IgD-negative memory B cell (primary cell): ENCODE measurements at regions not wholly inside any gene's neighbourhood (a gene's known extent, or its start where the extent isn't known, plus 50 kb on each side); places are given as distances from the start of the nearest gene placed in this dataset.

Experiments
- H3K27ac Mint-ChIP-seq, 3 donors: one replicate each; pipeline ENCODE4 v1.8.0; 2020 to 2022; ENCODE audit warnings: mild to moderate bottlenecking in 3 of 3, mixed read lengths in 3 of 3, moderate library complexity in 1 of 3
- H3K27me3 Mint-ChIP-seq: one replicate; pipeline ENCODE4 v1.8.0; 2021; ENCODE audit warnings: mixed read lengths
- H3K36me3 Mint-ChIP-seq: one replicate; pipeline ENCODE4 v1.8.0; 2020; ENCODE audit warnings: mild to moderate bottlenecking, mixed read lengths
- H3K4me1 Mint-ChIP-seq, 3 donors: one replicate each; pipeline ENCODE4 v1.8.0; 2020 to 2022; ENCODE audit warnings: mixed read lengths in 3 of 3, mild to moderate bottlenecking in 1 of 3
- H3K4me3 Mint-ChIP-seq, 4 donors: one replicate each; pipeline ENCODE4 v1.8.0; 2020 to 2022; ENCODE audit warnings: mild to moderate bottlenecking in 4 of 4, mixed read lengths in 4 of 4, moderate library complexity in 3 of 4
- H3K9me3 Mint-ChIP-seq, 3 donors: one replicate each; pipeline ENCODE4 v1.8.0; 2020 to 2021; ENCODE audit warnings: mixed read lengths in 3 of 3, mild to moderate bottlenecking in 1 of 3

DNA sequence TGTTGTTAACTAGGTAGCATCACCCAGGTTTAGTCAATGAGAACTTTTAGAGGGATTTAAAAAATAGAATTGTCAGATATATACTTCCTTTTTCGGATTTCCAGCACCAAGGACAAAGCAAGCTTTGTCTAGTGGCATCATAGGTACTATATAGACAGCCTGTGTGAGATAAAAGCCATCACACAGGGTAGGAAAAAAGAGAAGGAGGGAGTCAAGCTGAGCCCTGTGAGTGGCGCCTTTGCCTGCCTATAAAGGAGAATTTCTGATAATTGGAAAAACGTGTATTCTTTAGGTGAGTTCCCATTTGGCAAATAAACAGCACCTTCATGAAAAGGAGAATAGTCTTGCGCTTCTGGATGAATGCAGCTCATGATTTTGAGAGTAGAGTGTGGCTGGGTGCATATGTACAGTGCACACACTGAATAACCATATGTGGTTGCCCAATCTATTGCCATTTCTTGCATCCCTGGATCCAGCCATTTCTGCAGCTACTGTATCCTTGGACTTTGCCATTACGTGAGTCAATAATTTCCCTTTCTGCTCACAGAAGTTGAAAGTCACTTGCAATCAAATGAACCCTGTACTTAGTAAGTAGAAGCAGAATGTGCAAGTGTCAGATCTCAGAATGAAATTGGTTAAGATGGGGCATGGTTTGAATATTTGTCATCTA, 559.9 kb upstream of the MEX3C start:
- Mint-ChIP-seq H3K4me1 (peaks cover 0 to 1% (median 0%) of the 10 kb centered on the region in 3 donors), H3K27me3 (no peaks in the 10 kb centered on the region), H3K36me3 (no peaks in the 10 kb centered on the region), H3K27ac (no peak overlapping the region), H3K4me3 (no peak overlapping the region), H3K9me3 (peaks cover 0 to 1% (median 1%) of the 10 kb centered on the region in 3 donors)

DNA sequence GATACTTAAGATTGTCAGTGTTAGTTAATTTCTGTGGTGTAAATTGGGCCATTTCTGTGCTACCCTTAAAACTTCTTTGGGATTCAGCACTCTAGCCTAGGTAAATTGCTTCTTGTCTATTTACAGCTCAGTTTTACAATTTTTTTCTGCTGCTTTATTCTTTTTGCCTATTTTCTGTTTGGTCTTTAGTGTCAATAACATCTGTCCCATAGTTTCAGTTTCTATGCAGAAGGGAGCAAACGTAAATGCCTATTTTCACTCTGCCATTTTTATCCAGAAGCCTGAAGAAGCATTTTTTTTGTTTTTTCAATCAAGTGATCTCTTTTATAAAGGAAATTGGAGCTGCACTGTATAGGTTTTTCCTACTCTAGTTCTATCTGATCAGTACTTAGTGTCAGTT, 564.9 kb upstream of the MEX3C start:
- H3K27me3 Mint-ChIP-seq, result no peaks in the 10 kb centered on the region
- peaks cover 0 to 2% (median 1%) of the 10 kb centered on the region in 3 donors for H3K9me3 Mint-ChIP-seq
- H3K36me3 Mint-ChIP-seq, result no peaks in the 10 kb centered on the region
- H3K4me3 Mint-ChIP-seq, result no peak overlapping the region
- peaks cover 0 to 2% (median 1%) of the 10 kb centered on the region in 3 donors for H3K4me1 Mint-ChIP-seq
- H3K27ac Mint-ChIP-seq, result no peak overlapping the region

DNA sequence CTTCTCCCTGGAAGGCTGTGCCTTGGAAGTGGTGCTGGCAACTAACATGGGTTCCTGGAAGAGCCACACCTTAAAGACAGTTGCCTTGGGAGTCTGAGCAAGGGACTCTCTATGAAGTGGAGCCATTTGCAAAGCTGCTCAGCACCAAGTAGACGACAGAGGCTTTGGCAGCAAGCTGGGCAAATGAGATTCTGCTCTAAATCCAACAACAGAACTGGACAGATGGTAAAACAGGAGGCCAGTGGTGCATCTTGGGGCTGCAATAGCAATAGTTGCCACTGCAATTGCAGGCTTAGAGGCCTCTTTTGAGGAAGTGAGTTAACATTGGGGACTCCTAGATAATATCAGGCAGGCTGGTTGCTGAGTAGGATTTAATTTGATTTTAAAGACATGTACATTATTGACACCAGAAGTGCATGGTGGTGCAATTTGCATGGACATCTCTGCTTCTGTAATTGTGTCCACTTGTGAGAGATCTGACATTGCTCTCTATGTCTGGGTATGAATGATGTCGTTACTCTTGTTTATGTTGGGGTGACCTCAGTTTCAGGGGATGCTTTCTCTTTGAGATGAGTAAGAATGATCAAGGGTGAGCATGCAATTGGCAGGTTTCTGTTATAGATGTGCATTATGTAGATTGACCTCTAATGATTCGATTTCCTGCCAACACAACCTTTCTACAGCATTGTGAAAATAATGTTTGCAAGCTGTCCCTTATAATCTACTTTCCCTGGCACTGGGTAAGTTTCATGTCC, 568.3 kb upstream of the MEX3C start:
- no peaks in the 10 kb centered on the region for H3K36me3 Mint-ChIP-seq
- no peaks in the 10 kb centered on the region for H3K27me3 Mint-ChIP-seq
- H3K27ac Mint-ChIP-seq, result no peak overlapping the region
- H3K4me3 Mint-ChIP-seq, result no peak overlapping the region
- H3K4me1 Mint-ChIP-seq, result peaks cover 0 to 2% (median 1%) of the 10 kb centered on the region in 3 donors
- peaks cover 0 to 4% (median 2%) of the 10 kb centered on the region in 3 donors for H3K9me3 Mint-ChIP-seq

DNA sequence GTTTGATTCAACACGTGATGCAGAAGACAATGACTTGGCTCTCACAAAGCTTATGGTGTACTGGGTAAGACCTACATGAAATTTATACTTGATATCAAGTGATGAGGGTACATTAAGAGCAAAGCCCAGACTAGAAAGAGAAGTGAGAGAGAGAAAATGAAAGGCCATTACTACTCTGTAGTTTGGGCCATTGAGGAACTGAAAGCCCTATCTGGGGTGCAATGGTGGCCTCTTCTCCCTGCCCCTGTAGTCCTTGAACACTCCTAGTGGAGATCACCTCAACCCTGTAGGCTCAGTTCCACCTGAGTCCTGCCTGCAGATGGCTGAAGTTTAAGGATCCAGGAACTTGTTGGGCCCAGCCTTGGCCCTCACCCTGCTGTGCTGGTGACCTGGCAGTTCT, 569.8 kb upstream of the MEX3C start:
- H3K27me3 Mint-ChIP-seq, result peaks cover 1% of the 10 kb centered on the region
- no peak overlapping the region for H3K27ac Mint-ChIP-seq
- peaks cover 0 to 1% (median 1%) of the 10 kb centered on the region in 3 donors for H3K4me1 Mint-ChIP-seq
- no peak overlapping the region for H3K4me3 Mint-ChIP-seq
- peaks cover 0 to 4% (median 1%) of the 10 kb centered on the region in 3 donors for H3K9me3 Mint-ChIP-seq
- H3K36me3 Mint-ChIP-seq, result no peaks in the 10 kb centered on the region

DNA sequence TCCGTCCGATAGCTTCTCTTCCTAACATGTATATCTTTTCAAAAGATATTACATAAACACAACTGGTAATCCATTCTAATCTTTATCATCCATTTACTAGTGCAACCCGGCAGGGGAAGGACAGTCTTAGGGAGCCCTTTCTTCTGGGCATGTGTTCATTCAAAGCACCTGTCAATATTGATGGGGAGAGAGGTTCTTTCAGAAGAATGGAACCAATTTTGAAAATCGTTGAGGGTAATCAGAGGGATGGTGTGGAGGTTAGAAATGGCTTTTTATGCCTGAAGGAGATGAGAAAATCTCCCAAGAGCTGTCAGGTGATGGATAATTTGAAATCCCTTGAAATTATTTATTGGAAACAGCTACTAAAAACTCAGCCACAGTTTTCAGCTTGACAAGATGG, 561.9 kb upstream of the DCC start:
- H3K9me3 Mint-ChIP-seq, result peaks cover 0 to 5% (median 1%) of the 10 kb centered on the region in 3 donors
- no peaks in the 10 kb centered on the region for H3K4me1 Mint-ChIP-seq
- peaks cover 2% of the 10 kb centered on the region for H3K27me3 Mint-ChIP-seq
- H3K27ac Mint-ChIP-seq, result no peak overlapping the region
- peak overlapping the region in 1 of 4 donors; percentile 29 for H3K4me3 Mint-ChIP-seq
- peaks cover 3% of the 10 kb centered on the region for H3K36me3 Mint-ChIP-seq

DNA sequence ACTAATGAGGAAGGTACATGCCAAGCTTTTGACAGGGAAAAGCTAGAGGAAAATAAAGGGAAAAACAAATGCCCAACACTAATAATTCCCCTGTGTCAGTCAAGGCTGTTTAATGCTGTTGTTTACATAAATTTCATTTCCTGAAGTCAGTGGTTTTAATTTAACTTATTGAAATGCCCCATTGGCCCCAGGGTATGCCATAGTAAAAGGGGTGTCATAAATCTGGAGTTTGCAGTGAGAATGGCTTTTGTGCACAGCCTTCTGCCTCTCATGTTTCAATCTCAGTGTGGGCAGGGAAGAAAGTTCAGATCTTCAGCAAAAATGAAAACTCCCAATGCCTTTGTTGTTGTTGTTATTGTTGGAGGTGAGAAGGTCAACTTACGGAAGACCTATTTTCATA, 550.1 kb upstream of the DCC start:
- H3K27ac Mint-ChIP-seq, result no peak overlapping the region
- no peak overlapping the region for H3K4me3 Mint-ChIP-seq
- H3K36me3 Mint-ChIP-seq, result peaks cover 1% of the 10 kb centered on the region
- no peaks in the 10 kb centered on the region for H3K27me3 Mint-ChIP-seq
- H3K4me1 Mint-ChIP-seq, result no peaks in the 10 kb centered on the region
- H3K9me3 Mint-ChIP-seq, result peaks cover 0 to 3% (median 3%) of the 10 kb centered on the region in 3 donors

DNA sequence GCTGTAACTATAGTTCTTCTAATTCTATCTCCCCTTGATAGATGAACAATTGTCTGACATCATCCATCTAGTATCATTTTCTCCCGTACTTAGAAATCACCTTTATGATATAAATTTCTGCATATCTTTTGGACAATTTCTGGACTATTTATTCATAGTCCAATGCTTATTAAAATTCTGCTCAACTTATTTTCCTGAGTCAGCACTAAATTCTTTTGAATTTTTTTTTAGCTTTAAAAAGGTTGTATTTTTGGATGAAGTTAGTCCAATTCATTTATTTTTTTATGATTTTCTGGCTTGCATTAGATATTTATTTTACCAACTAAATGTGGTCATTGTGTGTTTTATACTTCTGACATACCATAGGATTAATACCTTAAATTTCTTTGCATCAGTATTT, 538.5 kb upstream of the DCC start:
- Mint-ChIP-seq H3K4me3 (no peak overlapping the region), H3K27me3 (no peaks in the 10 kb centered on the region), H3K9me3 (no peaks in the 10 kb centered on the region), H3K4me1 (no peaks in the 10 kb centered on the region), H3K36me3 (no peaks in the 10 kb centered on the region), H3K27ac (no peak overlapping the region)

DNA sequence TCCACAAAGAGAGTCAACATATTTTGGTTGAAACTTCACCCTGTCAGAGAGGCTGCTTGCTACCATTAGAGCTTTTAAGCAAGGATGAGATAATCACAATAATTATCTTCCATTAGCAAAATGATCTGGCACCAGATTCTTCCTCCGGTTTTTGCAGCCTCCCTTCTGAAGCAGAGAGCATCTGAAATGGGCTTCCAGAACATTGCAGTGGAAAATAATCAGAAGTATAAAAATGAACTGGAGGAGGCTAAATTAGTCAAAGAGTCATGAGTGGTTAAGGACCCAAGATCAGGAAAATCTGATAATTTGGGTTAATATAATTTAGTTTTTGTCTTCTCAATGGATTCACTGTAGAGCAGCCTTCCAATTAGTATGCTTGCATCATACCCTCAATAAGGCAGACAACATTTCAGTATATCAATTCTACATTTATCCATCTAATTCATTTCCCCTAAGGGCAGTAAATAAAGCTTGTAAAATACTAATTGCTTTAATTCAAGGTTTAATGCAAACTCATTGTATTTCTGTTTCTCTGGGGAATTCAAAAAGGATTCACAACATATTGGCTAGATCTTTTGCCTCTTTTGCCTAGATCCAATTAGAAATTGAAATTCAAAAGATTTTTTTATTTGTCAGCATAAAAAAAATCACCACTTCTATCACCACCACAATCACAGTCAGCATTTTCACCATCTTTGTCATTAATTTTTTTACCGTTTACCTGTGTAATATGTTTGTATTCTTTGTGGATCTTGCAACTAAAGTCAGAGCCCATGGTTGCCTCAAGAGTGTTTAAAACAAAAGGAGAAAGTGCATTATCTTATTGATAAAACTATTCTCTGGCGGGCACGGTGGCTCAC, 537.2 kb upstream of the DCC start:
- Mint-ChIP-seq H3K4me1 (no peaks in the 10 kb centered on the region), H3K4me3 (no peak overlapping the region), H3K36me3 (no peaks in the 10 kb centered on the region), H3K27ac (no peak overlapping the region), H3K27me3 (no peaks in the 10 kb centered on the region), H3K9me3 (no peaks in the 10 kb centered on the region)

DNA sequence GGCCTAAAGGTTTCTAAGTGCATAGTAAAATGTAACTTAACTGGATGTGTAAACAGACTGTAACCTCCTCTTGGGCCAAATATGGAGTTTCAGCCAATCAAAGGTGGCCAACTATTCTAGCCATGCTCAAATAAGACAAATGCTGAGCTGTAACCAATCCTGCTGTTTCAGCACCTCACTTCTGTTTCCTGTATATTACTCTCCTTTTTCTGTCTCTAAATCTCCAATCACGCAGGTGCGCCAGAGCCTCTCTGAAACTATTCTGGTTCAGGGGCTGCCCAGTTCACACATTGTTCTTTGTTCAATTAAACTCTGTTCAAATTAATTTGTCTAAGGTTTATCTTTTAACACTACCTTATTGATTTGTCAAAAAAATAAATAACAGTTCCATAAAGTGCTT, 532.7 kb upstream of the DCC start:
- no peaks in the 10 kb centered on the region for H3K27me3 Mint-ChIP-seq
- H3K4me1 Mint-ChIP-seq, result no peaks in the 10 kb centered on the region
- H3K9me3 Mint-ChIP-seq, result peaks cover 0 to 2% (median 0%) of the 10 kb centered on the region in 3 donors
- H3K4me3 Mint-ChIP-seq, result no peak overlapping the region
- no peak overlapping the region for H3K27ac Mint-ChIP-seq
- H3K36me3 Mint-ChIP-seq, result no peaks in the 10 kb centered on the region

DNA sequence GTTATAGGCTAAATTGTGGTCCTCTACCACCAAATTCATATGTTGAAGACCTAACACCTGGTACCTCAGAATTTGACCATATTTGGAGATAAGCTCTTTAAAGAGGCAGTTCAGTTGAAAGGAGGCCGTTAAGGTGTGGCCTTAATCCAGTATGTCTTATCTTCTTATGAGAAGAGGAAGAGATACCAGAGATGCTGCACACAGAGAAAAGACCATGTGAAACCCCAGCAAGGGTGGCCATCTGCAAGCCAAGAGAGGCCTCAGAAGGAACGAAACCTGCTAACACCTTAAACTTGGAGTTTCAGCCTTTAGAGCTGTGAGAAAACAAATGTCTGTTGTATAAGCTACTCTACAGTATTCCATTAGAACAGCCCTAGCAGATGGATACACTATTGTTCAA, 528.1 kb upstream of the DCC start:
- Mint-ChIP-seq H3K36me3 (no peaks in the 10 kb centered on the region), H3K4me1 (no peaks in the 10 kb centered on the region), H3K4me3 (no peak overlapping the region), H3K27me3 (no peaks in the 10 kb centered on the region), H3K9me3 (peaks cover 0 to 2% (median 0%) of the 10 kb centered on the region in 3 donors), H3K27ac (peak overlapping the region in 1 of 3 donors; percentile 21)

DNA sequence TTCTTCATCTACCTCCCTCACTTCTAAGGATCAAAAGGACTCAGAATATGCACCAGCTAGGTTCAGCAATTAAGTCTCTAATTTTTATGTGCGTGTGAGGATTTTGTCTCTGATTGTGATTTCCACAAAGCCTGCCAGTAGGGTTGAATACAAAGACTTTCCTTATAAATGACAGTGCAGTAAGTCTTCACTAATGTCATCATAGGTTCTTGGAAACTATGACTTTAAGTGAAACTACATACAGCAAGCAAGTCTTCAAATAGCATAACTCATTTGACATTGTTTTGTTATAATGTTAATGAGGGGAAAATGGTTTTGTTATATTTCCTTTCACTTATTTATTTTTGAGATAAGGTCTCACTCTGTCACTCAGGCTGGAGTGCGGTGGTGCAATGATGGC, 526.3 kb upstream of the DCC start:
- H3K4me3 Mint-ChIP-seq, result no peak overlapping the region
- peaks cover 0 to 2% (median 0%) of the 10 kb centered on the region in 3 donors for H3K9me3 Mint-ChIP-seq
- no peak overlapping the region for H3K27ac Mint-ChIP-seq
- H3K36me3 Mint-ChIP-seq, result no peaks in the 10 kb centered on the region
- H3K27me3 Mint-ChIP-seq, result no peaks in the 10 kb centered on the region
- H3K4me1 Mint-ChIP-seq, result no peaks in the 10 kb centered on the region

DNA sequence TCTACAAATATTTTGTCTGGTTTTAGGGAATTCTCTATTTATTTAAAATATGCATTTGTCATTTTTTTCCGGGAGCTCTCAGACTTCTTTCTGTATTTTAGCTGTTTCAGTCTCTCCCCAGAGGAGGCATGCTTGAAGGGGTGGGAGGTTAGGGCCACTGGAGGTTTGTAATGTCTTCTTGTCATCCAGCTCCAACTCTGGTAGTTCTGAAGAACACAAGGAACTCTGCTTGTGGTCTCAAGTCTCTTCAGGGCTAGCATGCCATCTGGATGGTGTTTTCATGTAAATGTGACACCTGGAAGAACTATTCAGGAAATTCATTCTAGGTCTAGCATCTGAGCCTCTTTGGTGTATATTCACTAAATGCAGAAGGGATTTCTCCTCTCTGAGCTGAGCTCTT, 518.4 kb upstream of the DCC start:
- Mint-ChIP-seq H3K36me3 (no peaks in the 10 kb centered on the region), H3K27me3 (no peaks in the 10 kb centered on the region), H3K4me3 (no peak overlapping the region), H3K27ac (peak overlapping the region in 1 of 3 donors; percentile 13), H3K9me3 (no peaks in the 10 kb centered on the region), H3K4me1 (no peaks in the 10 kb centered on the region)

DNA sequence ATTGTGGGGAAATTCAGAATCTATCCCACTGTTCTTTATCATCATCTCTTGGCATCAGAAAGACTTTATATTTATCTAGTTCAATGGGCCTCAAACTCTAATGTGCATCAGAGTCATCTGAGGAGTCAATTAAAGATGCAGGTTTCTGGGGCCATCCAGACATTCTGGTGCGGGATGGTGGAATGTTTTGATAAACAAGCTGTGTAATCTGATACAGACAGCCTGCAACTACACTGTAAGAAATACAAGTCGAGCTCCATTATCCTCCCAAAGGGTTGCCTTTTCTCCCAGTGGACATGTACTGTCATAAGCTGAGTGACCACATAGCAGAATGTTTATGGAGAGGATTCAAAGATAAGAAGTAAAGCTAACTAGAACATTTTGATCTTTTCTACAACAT, 515.3 kb upstream of the DCC start:
- H3K4me1 Mint-ChIP-seq, result no peaks in the 10 kb centered on the region
- H3K27ac Mint-ChIP-seq, result no peak overlapping the region
- H3K4me3 Mint-ChIP-seq, result no peak overlapping the region
- peaks cover 1% of the 10 kb centered on the region for H3K36me3 Mint-ChIP-seq
- peaks cover 0 to 4% (median 3%) of the 10 kb centered on the region in 3 donors for H3K9me3 Mint-ChIP-seq
- H3K27me3 Mint-ChIP-seq, result no peaks in the 10 kb centered on the region

DNA sequence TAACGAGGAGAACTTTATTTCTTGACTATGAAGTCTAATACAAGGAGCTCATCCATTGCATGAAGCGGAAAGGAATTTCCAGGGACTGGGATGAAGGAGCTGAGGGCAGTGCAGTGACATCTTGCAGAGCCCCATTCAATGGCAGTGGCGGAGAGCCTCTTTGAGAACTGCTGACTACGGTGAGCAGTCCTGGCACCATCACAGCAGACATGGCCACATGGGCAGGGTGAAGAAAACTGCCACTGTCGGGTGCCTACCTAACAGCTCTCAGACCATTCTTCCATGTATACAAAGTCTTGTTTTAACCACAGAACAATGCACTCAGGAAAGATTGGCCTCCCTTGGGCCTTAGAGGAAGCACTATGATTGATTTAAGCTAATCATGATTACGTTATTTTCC, 506.1 kb upstream of the DCC start:
- Mint-ChIP-seq H3K9me3 (peaks cover 0 to 2% (median under 1%) of the 10 kb centered on the region in 3 donors), H3K36me3 (no peaks in the 10 kb centered on the region), H3K4me3 (no peak overlapping the region), H3K27me3 (no peaks in the 10 kb centered on the region), H3K4me1 (peaks cover 0 to 3% (median 0%) of the 10 kb centered on the region in 3 donors), H3K27ac (no peak overlapping the region)

DNA sequence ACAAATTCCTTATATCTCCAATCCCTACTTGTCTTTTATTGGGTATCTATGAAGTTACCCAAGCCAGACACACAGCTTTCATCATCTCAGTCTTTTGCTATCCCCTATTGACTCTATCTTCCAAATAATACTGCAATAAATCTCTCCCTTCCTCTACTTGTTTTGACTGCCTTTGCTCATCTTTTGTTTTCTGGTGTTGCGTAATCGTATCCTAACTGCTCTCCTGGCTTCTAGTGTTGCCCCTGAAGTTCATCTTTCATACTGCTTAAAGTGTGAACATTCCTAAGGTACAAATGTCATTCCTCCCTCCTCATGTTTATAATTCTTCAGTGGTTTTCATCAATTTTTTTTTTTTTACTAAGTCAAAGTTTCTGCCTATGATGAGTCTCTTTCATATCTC, 491.3 kb upstream of the DCC start:
- H3K27me3 Mint-ChIP-seq, result no peaks in the 10 kb centered on the region
- no peaks in the 10 kb centered on the region for H3K4me1 Mint-ChIP-seq
- no peaks in the 10 kb centered on the region for H3K36me3 Mint-ChIP-seq
- no peak overlapping the region for H3K4me3 Mint-ChIP-seq
- H3K27ac Mint-ChIP-seq, result no peak overlapping the region
- peaks cover 4 to 22% (median 11%) of the 10 kb centered on the region in 3 donors for H3K9me3 Mint-ChIP-seq
